Activated CD4-positive, alpha-beta T cell treated with anti-CD3 and anti-CD28 coated beads for 4 hours (primary cell): ENCODE measurements at regions not wholly inside any gene's neighbourhood (a gene's known extent, or its start where the extent isn't known, plus 50 kb on each side); places are given as distances from the start of the nearest gene placed in this dataset.
"Not testable (repeated sequence)": the region's sequence is repeated elsewhere in the genome, so short reads cannot be mapped to it uniquely, and the experiment has no call there.

Experiments used
- DNase-seq, 2 donors: peaks; one replicate each; pipeline ENCODE4 v3.0.0-alpha.2; 2020

- DNase-seq = no peak
Measured at GRCh38 chr4:66355328-66355727, 685.0 kb upstream of the EPHA5 start.

GRCh38 chr4:66351761-66352160 lies 681.5 kb upstream of the EPHA5 start:
- DNase-seq = no peak

DNA sequence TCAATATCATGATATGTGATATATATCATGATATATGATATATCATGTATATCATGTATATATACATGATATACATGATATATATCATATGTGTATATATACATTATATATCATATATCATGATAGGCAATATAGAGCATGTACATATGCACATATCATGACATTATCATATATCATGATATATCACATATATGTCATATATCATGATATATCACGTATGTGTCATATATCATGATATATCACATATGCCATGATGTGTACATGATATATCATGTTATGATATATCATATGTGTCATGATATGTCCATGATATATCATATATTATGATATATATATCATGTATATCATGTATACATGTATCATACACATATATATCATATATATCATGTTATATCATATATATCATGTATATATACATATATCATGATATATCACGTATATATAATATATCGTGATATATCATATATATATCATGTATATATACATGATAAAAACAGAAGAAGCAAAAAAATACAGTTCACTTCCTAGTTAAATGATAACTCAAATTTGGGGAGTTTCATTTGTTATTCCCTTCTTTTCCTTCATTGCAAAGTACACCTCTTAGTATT lies 670.1 kb upstream of the EPHA5 start:
- no peak for DNase-seq

- DNase-seq = no peak
Measured at GRCh38 chr4:66339007-66339406, 668.7 kb upstream of the EPHA5 start.

GRCh38 chr4:66331761-66332160 lies 661.5 kb upstream of the EPHA5 start:
- no peak for DNase-seq

DNA sequence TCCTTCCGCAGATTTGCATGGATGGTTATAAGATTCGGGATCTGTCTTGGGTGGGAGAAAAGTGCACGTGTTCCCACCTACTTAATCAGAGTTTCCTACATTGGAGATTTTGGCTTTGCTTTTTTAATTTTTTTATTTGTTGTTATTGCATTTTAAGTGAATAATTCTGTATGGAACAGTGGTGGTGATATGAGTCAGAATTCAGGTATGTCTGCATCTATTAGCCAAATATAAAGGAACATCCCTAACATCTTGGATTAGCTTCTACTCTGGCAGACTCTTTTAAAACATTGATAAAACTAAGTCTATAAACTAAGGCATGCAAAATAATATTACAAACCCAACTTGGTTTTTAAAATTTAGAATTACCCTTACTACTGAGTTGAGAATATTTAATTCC lies 659.8 kb upstream of the EPHA5 start:
- DNase-seq = no peak

- no peak for DNase-seq
Measured at GRCh38 chr4:66328803-66329574, 658.7 kb upstream of the EPHA5 start.

GRCh38 chr4:66307641-66308438 lies 637.6 kb upstream of the EPHA5 start:
- no peak for DNase-seq

DNA sequence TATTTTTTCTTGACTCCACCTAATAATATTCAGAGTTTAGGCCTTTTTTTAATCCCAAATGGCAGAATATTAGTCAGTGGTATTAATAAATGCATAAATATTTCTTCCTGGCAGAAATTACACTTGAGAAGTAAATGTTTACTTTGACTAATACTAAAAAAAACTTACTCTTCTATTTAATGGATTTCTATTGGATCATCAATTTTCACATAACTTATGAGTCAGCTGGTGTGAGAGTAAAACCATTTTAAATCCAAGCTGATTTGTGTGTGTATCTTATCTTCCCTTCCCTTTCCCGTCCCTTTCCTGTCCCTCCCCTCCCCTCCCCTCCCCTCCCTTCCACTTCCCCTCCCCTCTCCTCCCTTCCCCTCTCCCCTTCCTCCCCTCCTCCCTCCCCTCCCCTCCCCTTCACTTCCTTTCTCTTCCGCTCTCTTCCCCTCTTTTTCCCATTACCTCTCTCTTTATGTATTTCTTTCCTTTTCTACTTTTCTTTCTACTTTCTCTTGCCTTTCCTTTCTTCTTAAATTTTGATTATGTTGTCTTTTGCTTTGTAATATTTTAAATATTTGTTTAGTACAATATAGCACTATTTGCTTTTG lies 630.1 kb upstream of the EPHA5 start:
- no peak for DNase-seq

DNA sequence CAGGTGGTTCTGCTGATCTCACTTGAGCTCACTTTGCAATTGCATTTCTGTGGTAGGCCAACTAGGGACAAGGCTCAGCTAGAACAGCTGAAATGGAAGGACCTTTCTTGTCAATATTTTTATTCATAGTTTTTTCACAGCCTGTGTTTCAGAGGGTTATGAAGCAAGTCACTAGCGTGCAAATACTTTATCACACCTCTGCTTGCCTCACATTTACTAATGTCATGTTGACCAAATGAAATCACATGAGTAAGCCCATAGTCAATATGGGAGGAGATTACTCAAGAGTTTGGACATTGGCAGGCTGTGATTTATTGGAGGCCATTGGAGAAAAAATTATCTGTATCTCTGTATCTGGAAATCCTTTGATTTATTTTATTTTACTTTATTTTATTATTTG lies 628.3 kb upstream of the EPHA5 start:
- DNase-seq = no peak

DNA sequence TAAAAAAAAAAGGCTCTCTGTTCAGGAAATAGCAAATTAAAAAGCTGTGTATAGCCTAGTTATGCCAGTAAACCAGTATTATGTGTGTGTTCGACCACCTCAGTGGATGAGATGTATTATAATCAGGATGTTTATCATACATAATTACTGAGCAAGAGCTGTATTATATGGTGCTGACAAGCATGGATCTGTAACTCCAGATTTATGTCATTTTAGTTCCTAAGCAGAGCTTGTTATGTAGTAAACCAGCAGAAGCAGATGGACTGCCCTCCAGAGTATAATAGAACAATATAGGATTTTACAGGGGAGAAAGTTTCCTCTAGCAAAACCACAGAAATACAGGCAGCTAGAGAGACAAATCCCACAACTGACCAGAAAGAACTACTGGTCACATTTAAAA lies 627.4 kb upstream of the EPHA5 start:
- no peak for DNase-seq

DNA sequence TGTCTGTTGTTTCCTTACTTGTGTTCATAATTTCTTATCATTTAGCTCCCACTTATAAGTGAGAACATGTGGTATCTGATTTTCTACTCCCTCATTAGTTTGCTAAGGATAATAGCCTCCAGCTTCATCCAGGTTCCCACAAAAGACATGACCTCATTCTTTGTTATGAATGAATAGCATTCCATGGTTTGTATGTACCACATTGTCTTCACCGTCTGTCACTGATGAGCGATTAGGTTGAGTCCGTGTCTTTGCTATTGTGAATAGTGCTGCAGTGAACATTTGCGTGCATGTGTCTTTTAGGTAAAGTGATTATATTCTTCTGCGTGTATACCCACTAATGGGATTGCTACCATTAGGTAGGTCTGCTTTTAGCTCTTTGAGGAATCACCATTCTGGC lies 624.3 kb upstream of the EPHA5 start:
- DNase-seq = no peak

- no peak for DNase-seq
Measured at GRCh38 chr4:66284991-66285451, 614.7 kb upstream of the EPHA5 start.

DNA sequence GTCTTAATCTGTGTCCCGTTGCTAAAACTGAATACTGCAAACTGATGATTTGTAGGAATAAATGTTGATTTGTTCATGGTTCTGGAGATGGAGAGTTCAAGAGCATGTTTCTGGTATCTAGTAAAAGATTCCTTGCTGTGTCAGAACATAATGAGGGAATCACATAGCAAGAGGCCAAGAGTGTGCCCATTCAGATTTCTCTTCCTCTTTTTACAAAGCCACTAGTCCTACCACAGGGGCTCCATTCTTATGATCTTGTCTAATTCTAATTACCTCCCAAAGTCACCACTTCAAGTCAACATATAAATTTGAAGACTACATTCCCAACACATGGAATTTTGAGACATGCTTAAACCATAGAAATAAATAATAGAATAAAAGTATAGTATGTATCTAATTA lies 608.8 kb upstream of the EPHA5 start:
- no peak for DNase-seq

- no peak for DNase-seq
Measured at GRCh38 chr4:66275411-66276038, 605.2 kb upstream of the EPHA5 start.

DNA sequence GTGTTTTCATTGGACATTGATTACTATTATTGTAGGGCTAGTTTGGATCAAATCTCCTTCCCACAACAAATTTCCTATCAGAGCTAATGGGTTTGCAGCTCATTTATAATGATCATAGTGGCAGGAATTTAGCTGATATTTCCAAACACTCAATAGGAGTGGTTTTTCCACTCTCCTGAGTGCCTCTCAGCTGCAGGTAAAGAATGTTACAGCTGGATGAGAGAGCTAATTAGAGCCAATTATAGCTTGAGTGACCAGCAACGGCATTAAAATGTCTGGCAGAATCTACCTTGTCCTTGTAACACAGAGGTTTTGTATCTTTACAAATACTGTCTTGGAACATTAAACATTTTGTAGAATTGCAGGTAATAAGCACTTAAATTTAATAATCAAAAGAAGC lies 602.8 kb upstream of the EPHA5 start:
- DNase-seq = no peak

GRCh38 chr4:66270356-66270755 lies 600.1 kb upstream of the EPHA5 start:
- DNase-seq = not testable (repeated sequence)

DNA sequence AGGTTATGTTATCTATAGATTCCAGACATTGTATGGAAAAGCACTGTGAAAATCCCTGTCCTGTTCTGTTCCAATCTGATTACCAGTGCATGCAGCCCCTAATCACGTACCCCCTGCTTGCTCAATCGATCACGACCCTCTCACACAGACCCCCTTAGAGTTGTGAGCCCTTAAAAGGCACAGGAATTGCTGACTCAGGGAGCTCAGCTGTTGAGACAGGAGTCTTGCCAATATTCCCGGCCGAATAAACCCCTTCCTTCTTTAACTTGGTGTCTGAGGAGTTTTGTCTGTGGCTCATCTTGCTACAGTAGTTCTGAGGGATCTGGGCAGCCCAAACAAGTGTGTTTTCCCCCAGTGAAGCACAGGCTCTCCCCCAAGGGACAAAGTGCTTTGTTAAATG lies 596.3 kb upstream of the EPHA5 start:
- not testable (repeated sequence) for DNase-seq

- no peak for DNase-seq
Measured at GRCh38 chr4:66266035-66266434, 595.7 kb upstream of the EPHA5 start.

DNA sequence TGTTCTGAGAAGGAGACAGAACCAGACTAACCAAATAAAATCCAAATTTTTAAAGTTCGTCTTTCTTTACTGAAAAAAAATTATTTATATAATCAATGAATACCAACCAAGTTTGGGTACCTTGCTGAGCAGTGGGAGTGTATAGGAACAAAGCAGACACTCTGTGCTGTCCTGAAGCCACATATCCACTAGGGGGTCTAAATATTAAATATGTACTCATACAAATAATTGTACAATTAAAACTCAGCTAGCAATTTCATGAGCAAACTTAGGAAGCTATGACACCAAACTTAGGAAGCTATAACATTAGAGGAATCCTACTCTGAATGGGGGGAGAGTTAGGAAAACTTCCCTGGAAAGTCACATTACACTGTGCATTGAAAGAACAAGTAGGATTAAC lies 582.0 kb upstream of the EPHA5 start:
- no peak for DNase-seq

DNA sequence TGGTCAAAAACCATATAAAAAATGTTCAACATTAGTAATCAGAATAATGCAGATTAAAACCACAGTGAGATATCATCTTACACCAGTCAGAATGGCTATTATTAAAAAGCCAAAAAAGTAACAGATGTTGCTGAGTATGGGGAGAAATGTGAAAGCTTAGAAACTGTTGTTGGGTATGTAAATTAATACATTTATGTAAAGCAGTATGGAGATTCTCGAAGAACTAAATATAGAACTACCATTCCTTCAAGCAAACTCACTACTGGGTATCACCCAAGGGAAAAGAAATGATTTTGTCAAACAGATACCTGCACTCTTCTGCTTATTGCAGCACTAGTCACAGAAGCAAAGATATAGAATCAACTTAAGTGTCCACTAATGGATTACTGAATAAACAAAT lies 576.4 kb upstream of the EPHA5 start:
- DNase-seq = no peak

DNA sequence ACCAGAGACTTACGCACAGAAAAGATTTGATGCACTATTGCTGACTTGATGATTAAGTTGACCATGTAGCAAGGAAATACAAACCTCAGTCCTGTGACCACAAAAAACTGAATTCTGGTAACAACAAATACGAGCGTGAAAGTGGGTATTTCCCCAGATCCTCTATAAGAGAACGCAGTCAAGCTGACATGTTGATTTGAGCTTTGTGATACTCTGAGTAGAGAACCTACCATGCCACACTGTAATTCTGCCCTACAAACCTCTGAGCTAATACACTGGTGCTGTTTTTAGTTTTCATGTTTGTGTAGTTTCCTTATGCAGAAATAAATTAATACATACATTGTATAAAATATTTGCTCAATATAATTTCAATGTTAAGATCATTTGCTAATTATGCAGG lies 565.6 kb upstream of the EPHA5 start:
- no peak for DNase-seq

DNA sequence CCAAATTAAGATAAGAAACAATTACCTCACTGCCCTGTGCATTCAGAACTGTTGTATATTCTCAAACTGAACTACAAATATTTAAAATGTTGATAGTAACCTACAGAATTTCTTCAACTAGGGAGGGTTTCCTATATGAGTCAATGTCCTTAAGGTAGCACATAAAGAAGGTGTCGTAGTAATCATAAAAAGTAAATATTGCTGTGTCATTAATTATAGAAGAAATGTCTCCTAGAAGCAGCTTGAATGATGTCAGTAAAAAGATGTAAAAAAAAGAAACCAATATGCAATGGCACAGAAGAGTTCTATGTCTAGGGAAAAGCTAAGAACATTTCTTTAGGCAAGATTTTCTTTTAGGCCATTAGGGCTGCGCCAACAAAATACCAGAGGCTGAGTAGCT lies 559.6 kb upstream of the EPHA5 start:
- DNase-seq = no peak
